SKM-1 (cell line): ENCODE measurements at regions not wholly inside any gene's neighbourhood (a gene's known extent, or its start where the extent isn't known, plus 50 kb on each side); places are given as distances from the start of the nearest gene placed in this dataset.

Experiments
- DNase-seq: peaks from one replicate; lab custom pipeline; 2025; ENCODE audit not compliant: unreplicated experiment; lab: John Stamatoyannopoulos, UW

- DNase-seq: no peak
These were observed 173.2 kb upstream of the HMGA2 start for GRCh38 chr12:65651060-65651459.

DNA sequence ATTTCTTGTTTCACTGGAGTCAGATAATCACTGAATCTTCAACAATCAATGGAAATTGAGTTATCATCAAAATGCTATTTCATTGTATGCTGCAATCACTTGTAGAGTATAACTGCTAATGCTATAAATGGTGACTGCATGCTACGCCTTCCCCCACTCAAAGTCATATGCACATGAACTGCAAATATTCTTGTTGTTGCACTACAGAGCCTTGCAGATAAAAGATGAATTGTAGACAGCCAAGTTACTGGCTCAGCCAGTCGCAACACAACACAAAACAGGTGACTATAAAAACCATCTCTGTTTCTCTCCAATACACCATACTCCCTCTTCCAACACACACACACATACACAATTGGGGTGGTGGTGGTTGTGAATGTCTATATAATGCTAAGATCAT, 171.0 kb upstream of the HMGA2 start:
- DNase-seq: no peak

DNA sequence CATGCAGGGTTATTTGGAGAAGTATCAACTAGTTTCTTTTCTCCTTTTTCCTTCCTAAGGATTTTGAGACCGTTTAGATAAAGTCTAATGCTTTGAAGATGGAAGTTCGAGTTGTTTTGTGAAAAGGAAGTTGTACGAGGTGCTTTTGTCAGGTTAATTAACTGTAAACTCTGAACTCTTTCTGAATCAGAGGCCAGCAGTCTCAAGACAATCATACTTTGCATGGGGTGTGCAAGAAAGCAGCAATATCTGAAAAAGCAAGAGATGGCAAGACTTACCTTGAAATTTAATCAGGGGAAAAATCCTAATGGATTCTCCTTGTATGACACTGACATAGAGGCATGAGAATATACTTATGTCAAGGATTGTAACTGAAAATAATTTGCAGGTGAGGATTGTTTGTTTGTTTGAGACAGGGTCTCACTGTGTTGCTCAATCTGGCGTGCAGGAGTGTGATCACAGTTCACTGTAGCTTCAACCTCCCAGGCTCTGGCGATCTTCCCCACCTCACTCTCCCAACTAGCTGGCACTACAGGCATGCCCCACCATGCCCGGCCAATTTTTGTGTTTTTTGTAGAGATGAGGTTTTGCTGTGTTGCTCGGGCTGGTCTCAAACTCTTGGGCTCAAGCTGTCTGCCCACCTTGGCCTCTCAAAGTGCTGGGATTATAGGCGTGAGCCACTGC, 170.2 kb upstream of the HMGA2 start:
- DNase-seq: no peak

- no peak for DNase-seq
These were observed 169.2 kb upstream of the HMGA2 start for GRCh38 chr12:65655074-65655493.

- DNase-seq: no peak
These were observed 168.0 kb upstream of the HMGA2 start for GRCh38 chr12:65656156-65656882.

DNA sequence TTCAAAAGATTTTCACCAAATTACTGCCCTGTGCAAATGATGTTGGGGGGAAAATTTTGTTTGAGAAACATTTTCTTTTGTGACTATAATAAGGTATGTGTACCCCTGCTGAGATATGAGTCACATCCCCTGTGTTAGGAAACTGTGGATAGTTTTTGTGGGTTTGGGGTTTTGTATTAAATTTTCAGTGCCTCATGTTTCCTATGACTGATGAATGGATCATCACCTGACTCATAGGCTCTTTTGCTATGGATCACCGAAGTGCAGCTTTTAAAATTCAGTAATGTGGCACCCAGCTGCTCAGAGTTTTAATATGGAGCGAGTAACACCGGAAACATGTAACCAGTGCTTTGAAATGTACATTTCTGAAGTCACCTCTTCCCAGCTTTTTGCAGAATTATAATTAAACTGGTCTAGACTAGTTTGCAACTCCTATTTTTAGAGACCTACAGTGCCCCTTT, 167.4 kb upstream of the HMGA2 start:
- no peak for DNase-seq

- no peak for DNase-seq
These were observed 166.6 kb upstream of the HMGA2 start for GRCh38 chr12:65657635-65658034.

- no peak for DNase-seq
These were observed 165.9 kb upstream of the HMGA2 start for GRCh38 chr12:65658360-65658759.

DNA sequence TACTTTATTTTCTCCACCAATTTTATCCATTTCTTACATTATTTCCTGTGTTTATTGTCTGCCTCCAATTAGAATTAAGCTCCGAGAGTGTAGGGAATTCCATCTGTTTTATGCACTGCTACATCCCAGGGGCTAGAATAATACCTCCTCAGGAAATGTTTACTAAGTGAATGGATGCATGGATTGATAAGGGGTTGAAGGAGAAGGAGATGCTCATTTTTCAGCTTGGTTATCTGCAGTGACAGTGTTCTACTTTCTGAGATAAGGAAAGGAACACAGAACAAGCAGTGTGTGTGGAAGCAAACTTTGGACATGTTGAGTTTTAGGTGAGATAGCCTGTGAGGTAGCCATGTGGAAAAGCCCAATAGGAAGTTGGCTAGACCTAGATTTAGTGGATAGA, 164.6 kb upstream of the HMGA2 start:
- DNase-seq: no peak

- DNase-seq: no peak
These were observed 164.2 kb upstream of the HMGA2 start for GRCh38 chr12:65660096-65660495.

DNA sequence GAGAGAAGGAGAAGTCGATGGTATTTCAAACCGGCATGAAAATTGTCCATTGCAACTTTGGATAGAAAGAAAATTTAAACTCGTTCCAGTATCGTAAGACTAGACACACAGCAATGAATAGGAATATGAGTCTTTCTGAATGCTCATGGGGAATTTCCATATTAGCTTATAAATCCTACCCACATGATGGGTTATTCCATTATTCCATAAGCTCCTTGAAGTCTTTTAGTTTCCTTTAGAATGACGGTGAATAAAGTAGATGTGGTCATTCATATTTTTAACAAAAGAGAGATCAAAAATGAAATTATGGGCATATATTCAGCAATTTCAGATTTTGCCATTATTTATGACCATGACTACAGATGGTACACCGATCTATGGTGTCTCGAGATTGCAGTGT, 163.4 kb upstream of the HMGA2 start:
- no peak for DNase-seq

DNA sequence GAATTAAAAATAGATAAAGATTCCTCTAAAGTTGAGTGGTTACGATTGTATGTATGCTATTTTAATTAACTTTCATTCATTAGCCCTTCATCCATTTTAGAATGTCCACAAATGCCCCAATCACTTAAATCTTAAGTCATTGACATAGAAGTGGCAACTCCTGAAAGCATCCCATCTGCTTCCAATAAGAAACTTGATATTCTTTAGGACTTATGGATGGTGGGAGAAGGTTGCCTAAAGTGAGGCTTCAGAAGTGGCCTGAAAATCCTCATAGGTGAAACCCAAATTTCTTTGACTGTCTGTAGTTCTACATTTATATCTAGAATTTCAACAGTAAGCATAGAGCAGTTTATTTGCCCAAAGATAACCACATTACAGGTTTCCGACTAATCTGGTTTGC, 161.7 kb upstream of the HMGA2 start:
- no peak for DNase-seq

DNA sequence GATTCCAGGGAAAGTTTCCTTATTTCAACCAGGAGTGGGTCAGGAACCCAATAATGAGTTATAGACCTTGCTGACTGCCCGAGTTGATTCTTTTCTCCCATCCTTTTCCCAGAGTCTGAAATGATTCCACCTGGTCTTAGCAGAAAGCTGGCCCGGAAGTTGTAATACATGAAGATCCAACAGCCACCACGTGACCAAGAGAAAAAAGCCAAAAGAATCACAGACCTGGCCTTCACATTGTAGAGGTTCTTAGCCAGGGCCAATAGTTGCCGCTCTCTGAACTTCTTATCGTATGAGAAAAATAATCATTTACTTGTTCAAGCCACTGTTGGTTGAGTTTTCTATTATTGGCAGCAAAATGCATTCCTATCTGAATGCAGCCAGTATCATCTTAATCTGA, 161.2 kb upstream of the HMGA2 start:
- DNase-seq: no peak

- no peak for DNase-seq
These were observed 160.6 kb upstream of the HMGA2 start for GRCh38 chr12:65663648-65664047.

- DNase-seq: no peak
These were observed 159.5 kb upstream of the HMGA2 start for GRCh38 chr12:65664715-65665250.

- DNase-seq: no peak
These were observed 158.5 kb upstream of the HMGA2 start for GRCh38 chr12:65665817-65666216.

- DNase-seq: no peak
These were observed 157.4 kb upstream of the HMGA2 start for GRCh38 chr12:65666876-65667275.

DNA sequence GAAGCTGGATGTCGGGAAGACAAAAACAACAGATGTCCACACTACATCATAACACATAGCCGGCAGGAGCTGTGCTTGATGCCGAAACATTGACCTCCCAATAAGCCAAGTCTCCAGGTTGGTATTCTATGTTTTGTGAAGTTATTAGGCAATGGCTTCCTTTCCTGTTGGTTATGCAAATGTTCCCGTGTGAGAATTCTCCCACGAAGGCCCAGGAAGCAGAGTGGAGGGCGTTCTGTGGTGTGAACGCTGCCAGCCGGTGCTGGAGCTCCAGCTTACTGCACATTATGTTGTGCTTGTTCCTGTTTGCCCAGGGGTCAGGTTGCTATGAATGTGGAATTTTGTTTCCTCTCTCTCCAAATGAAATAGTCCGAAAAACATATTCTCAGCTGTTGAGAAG, 156.4 kb upstream of the HMGA2 start:
- no peak for DNase-seq

DNA sequence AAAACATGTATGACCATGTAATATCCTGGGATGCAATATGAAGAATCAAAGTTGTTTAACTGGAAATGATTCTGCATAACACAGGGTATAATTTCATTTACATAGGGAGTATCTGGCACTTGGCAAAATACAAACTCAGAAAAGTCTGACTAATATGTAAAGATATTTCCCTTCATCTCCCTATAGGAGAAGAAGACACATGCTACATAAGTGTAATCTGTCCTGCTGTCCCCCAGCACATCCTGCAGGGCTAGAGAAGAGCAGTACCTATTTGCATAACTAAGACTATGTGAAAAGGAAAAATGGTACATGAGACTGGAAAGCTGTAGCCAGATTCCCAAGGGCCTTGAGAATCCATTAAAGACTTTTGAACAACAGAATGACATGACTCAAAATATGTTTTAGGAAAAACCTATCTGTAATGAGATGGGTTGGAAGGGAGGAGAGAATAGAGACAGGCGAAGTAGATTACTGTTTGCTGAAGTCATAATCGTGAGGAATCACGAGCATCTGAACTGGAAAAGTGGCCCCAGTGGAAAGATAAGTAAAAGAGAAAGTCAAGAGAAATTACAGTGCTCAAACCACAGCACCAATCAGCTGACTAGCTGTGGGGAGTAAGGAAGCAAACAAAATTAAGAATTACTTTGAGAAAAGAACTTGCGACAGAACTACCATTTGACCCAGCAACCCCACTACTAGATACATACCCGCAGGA, 155.1 kb upstream of the HMGA2 start:
- DNase-seq: no peak

DNA sequence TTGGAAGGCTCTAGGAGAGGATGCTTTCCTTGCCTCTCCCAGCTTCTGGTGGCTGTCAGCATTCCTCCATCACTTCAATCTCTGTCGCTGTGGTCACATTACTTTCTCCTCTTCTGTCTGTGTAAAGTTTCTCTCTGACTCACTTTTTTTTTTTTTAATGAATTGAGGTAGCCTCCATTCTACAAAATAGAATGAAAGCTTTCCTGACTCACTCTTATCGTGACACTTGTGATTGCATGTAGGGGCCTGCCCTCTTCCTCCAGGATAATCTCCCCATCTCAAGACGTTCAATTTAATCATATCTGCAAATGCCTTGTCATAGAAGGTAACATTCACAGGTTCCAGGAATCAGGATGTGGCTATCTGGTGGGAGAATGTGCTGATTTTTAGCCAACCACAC, 153.5 kb upstream of the HMGA2 start:
- no peak for DNase-seq

DNA sequence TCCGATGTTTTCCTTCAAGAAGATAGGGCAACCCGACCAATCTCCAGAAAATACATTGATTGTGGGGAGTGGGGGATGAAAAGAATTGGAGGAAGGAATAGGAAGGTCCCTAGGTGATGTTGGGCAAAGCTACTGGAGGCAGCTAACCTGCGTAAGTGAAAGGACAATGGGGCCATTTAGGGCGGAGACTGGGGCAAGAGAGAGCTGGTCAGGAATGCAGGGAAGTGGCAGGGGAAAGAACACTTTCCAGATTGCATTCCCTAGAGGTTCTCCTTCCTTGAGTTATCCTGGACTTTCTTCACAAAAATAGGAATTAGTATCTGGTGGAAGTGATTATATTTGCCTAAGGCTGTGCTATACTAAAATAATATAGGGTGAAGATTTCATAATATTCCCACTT, 151.8 kb upstream of the HMGA2 start:
- no peak for DNase-seq

- DNase-seq: no peak
These were observed 151.1 kb upstream of the HMGA2 start for GRCh38 chr12:65673156-65673690.
